ENCODE measurements at regions not wholly inside any gene's neighbourhood (a gene's known extent, or its start where the extent isn't known, plus 50 kb on each side); places are given as distances from the start of the nearest gene placed in this dataset.

DNA sequence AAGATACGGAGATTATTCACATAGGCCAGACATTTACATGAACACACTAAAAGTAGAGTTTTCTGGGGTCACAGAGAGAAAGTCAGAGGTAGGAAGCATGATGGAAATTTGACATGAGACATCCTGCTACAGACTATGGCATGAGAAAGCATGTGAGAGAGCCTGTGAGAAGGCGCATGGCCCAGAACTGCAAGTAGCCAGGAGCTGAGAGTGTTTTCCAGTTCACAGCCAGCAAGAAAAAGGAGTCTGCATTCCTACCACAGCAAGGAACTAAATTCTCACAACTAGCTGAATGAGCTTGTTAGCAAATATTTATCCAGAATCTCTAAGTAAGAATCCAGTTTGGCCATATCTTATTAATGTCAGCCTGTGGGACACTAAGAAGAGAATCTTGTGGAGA lies 673.3 kb downstream of the BRINP3 start:
- TF ChIP-seq POLR2A (IDR thresholded peaks at IDR 0.05; ENCODE audit: low read depth, low read length) (no peak), POLR2AphosphoS5 (IDR thresholded peaks at IDR 0.05; ENCODE audit: low read depth, low read length) (no peak)

All from GM12892 (cell line).